Glomerular visceral epithelial cell (primary cell): ENCODE measurements at regions not wholly inside any gene's neighbourhood (a gene's known extent, or its start where the extent isn't known, plus 50 kb on each side); places are given as distances from the start of the nearest gene placed in this dataset.
"Not testable (repeated sequence)": the region's sequence is repeated elsewhere in the genome, so short reads cannot be mapped to it uniquely, and the experiment has no call there.

ENCODE experiments used
- DNase-seq: peaks from one replicate; pipeline ENCODE4 v3.0.0-alpha.2; 2016; ENCODE audit errors: extremely low spot score

- not testable (repeated sequence) for DNase-seq
Observed at GRCh38 chr12:19625551-19625950, 186.3 kb downstream of the AEBP2 start.

GRCh38 chr12:19627719-19628118 is 188.4 kb downstream of the AEBP2 start:
- no peak for DNase-seq

GRCh38 chr12:19630536-19630935 is 191.2 kb downstream of the AEBP2 start:
- DNase-seq, result no peak

GRCh38 chr12:19633194-19633593 is 193.9 kb downstream of the AEBP2 start:
- DNase-seq, result no peak

GRCh38 chr12:19633641-19634040 is 194.3 kb downstream of the AEBP2 start:
- DNase-seq, result no peak

GRCh38 chr12:19639781-19640415 is 200.6 kb downstream of the AEBP2 start:
- no peak for DNase-seq

- DNase-seq, result no peak
Observed at GRCh38 chr12:19641235-19642080, 202.2 kb downstream of the AEBP2 start.

- DNase-seq, result no peak
Observed at GRCh38 chr12:19642345-19642744, 203.1 kb downstream of the AEBP2 start.

GRCh38 chr12:19643635-19644034 is 204.3 kb downstream of the AEBP2 start:
- peak; percentile 15 for DNase-seq

- DNase-seq, result no peak
Observed at GRCh38 chr12:19644571-19644970, 205.3 kb downstream of the AEBP2 start.

GRCh38 chr12:19645823-19646222 is 206.5 kb downstream of the AEBP2 start:
- no peak for DNase-seq

- DNase-seq, result no peak
Observed at GRCh38 chr12:19646599-19646998, 207.3 kb downstream of the AEBP2 start.

- no peak for DNase-seq
Observed at GRCh38 chr12:19647806-19648556, 208.7 kb downstream of the AEBP2 start.

- no peak for DNase-seq
Observed at GRCh38 chr12:19648591-19648990, 209.3 kb downstream of the AEBP2 start.

- no peak for DNase-seq
Observed at GRCh38 chr12:19652386-19652785, 213.1 kb downstream of the AEBP2 start.

GRCh38 chr12:19654650-19655376 is 215.5 kb downstream of the AEBP2 start:
- DNase-seq, result no peak

- no peak for DNase-seq
Observed at GRCh38 chr12:19657118-19657731, 217.9 kb downstream of the AEBP2 start.

- DNase-seq, result no peak
Observed at GRCh38 chr12:19657732-19658130, 218.4 kb downstream of the AEBP2 start.

- no peak for DNase-seq
Observed at GRCh38 chr12:19659086-19659485, 219.8 kb downstream of the AEBP2 start.

GRCh38 chr12:19659501-19659900 is 220.2 kb downstream of the AEBP2 start:
- no peak for DNase-seq

GRCh38 chr12:19665121-19665900 is 226.0 kb downstream of the AEBP2 start:
- DNase-seq, result no peak
